SU-DHL-6 (cell line): ENCODE measurements at regions not wholly inside any gene's neighbourhood (a gene's known extent, or its start where the extent isn't known, plus 50 kb on each side); places are given as distances from the start of the nearest gene placed in this dataset.

ENCODE experiments used
- H2AFZ ChIP-seq: fragments of 200-600 bp; sonication (generic); 2 replicates; pipeline ENCODE4 v1.6.1; 2014; ENCODE audit warnings: low read depth, mild to moderate bottlenecking, moderate library complexity, mixed read lengths, antibody characterized with exemption, low read length; ENCODE audit not compliant: severe bottlenecking
- H3F3A ChIP-seq: fragments of 200-600 bp; shearing (Covaris generic); 2 replicates; pipeline ENCODE4 v1.6.0; 2016; ENCODE audit warnings: antibody characterized with exemption, mild to moderate bottlenecking; ENCODE audit not compliant: insufficient read depth
- H3K27ac ChIP-seq: fragments of 200-600 bp; sonication (generic); 2 replicates; pipeline ENCODE4 v1.5.1; 2016; ENCODE audit warnings: low read depth, mild to moderate bottlenecking, low read length, moderate library complexity, mixed read lengths
- H3K27me3 ChIP-seq: fragments of 200-600 bp; sonication (generic), shearing (Covaris generic); 2 replicates; pipeline ENCODE4 v1.6.0; 2014; ENCODE audit warnings: mild to moderate bottlenecking, low read length
- H3K36me3 ChIP-seq: fragments of 200-600 bp; sonication (generic); 2 replicates; pipeline ENCODE4 v1.6.1; 2014; ENCODE audit warnings: mild to moderate bottlenecking, low read length, mixed read lengths
- H3K4me2 ChIP-seq: fragments of 300-600, 200-600 bp; shearing (Covaris generic), sonication (generic); 2 replicates; pipeline ENCODE4 v1.6.0; 2014; ENCODE audit warnings: low read length, low read depth, mild to moderate bottlenecking; ENCODE audit not compliant: poor library complexity, severe bottlenecking
- H3K4me3 ChIP-seq: fragments of 200-600 bp; sonication (generic); 2 replicates; pipeline ENCODE4 v1.5.1; 2014; ENCODE audit warnings: antibody characterized with exemption, low read length, mild to moderate bottlenecking, mixed read lengths; ENCODE audit not compliant: insufficient read depth, poor library complexity, severe bottlenecking
- H3K79me2 ChIP-seq: fragments of 200-600 bp; sonication (generic); 2 replicates; pipeline ENCODE4 v1.6.1; 2014; ENCODE audit warnings: mild to moderate bottlenecking, low read length, moderate library complexity; ENCODE audit not compliant: insufficient read depth
- H3K9ac ChIP-seq: fragments of 200-600 bp; sonication (generic); 2 replicates; pipeline ENCODE4 v1.7.0; 2014; ENCODE audit warnings: mild to moderate bottlenecking, low read length
- H3K9me2 ChIP-seq: fragments of 200-600 bp; sonication (generic); replicated peaks from 2 replicates; pipeline ENCODE4 v1.6.1; 2014; ENCODE audit warnings: low read length; ENCODE audit not compliant: insufficient read depth
- H3K9me3 ChIP-seq: fragments of 200-600 bp; sonication (generic); 2 replicates; pipeline ENCODE4 v1.6.1; 2014; ENCODE audit warnings: low read length, mixed read lengths; ENCODE audit not compliant: insufficient read depth
- H4K20me1 ChIP-seq: fragments of 200-600 bp; sonication (generic); 2 replicates; pipeline ENCODE4 v1.6.1; 2014; ENCODE audit warnings: low read depth, mild to moderate bottlenecking, antibody characterized with exemption, low read length, moderate library complexity, mixed read lengths
- CTCF ChIP-seq: fragments of 200-600 bp; sonication (generic); IDR thresholded peaks from one replicate; pipeline ENCODE4 v1.5.1; 2017; ENCODE audit warnings: antibody characterized with exemption, mild to moderate bottlenecking, low read length, moderate library complexity; ENCODE audit not compliant: insufficient read depth, poor library complexity, severe bottlenecking
- EZH2phosphoT487 ChIP-seq: fragments of 200-600 bp; sonication (generic), shearing (Covaris generic); conservative IDR thresholded peaks from 2 replicates; pipeline ENCODE4 v1.6.1; 2018; ENCODE audit warnings: mild to moderate bottlenecking, antibody characterized with exemption, low read length, moderate library complexity, mixed read lengths

DNA sequence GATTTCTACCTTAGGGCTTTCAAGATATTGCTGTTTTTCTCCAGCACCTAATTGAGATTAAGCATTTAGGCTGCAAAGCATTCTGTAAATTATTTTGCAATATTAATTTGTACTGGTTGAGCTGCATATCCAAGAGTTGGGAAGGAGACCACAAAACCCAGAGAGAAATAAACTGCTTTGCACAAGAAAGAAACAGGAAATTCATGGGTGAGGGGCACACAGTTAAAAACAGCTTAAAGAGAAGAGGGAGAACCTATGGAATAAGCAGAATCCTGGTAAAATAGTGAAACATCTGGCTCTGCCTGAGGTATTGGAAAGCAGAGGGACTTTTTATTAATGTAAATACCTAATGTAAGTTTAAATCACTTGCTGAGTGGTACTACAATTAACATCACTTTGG, 243.0 kb downstream of the TMEM167A start:
- H3F3A ChIP-seq, result no peaks in the 10 kb centered on the region
- no peak overlapping the region for H2AFZ ChIP-seq
- no peaks in the 10 kb centered on the region for H3K36me3 ChIP-seq
- H3K79me2 ChIP-seq, result no peaks in the 10 kb centered on the region
- no peak for TF ChIP-seq EZH2phosphoT487
- no peak for TF ChIP-seq CTCF
- H3K4me2 ChIP-seq, result no peak overlapping the region
- 0 out of 2 replicates have a peak, but pooled peaks cover 4% of the 10 kb centered on the region for H3K9me2 ChIP-seq
- H4K20me1 ChIP-seq, result no peaks in the 10 kb centered on the region
- peaks cover 9% of the 10 kb centered on the region; the same call in 1 of the 2 replicates for H3K9me3 ChIP-seq
- no peak overlapping the region for H3K9ac ChIP-seq
- no peak overlapping the region for H3K4me3 ChIP-seq
- no peak overlapping the region for H3K27ac ChIP-seq
- no peaks in the 10 kb centered on the region for H3K27me3 ChIP-seq

GRCh38 chr5:82833277-82833676, 243.9 kb downstream of the TMEM167A start:
- no peaks in the 10 kb centered on the region for H3K27me3 ChIP-seq
- H3F3A ChIP-seq, result no peaks in the 10 kb centered on the region
- no peaks in the 10 kb centered on the region for H3K36me3 ChIP-seq
- no peak overlapping the region for H3K9ac ChIP-seq
- H3K9me2 ChIP-seq, result 0 out of 2 replicates have a peak, but pooled peaks cover 4% of the 10 kb centered on the region
- no peaks in the 10 kb centered on the region for H4K20me1 ChIP-seq
- H3K4me2 ChIP-seq, result no peak overlapping the region
- H3K27ac ChIP-seq, result no peak overlapping the region
- TF ChIP-seq EZH2phosphoT487, result no peak
- TF ChIP-seq CTCF, result no peak
- H3K4me3 ChIP-seq, result no peak overlapping the region
- peaks cover 9% of the 10 kb centered on the region; the same call in 1 of the 2 replicates for H3K9me3 ChIP-seq
- no peak overlapping the region for H2AFZ ChIP-seq
- no peaks in the 10 kb centered on the region for H3K79me2 ChIP-seq

DNA sequence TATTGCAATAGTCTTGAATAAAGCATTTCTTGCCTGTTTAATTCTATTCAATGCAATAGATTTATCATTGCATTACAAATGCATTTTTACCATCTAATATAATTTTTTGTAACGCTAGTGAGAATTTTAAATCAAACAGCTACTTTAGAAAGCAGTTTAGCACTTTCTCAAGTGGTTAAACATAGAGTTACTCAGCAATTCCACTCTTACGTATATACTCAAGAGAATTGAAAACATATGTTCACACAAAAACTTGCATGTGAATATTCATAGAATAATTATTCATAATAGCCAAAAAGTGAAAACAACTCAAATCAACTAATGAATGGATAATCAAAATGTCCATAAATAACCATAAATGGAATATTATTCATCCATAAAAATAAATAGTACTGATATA, 244.7 kb downstream of the TMEM167A start:
- Histone ChIP-seq H2AFZ (no peak overlapping the region), H3K4me2 (no peak overlapping the region), H3K9me3 (peaks cover 9% of the 10 kb centered on the region; the same call in 1 of the 2 replicates), H3K9ac (no peak overlapping the region), H3K27me3 (no peaks in the 10 kb centered on the region), H3K36me3 (no peaks in the 10 kb centered on the region), H3K9me2 (0 out of 2 replicates have a peak, but pooled peaks cover 4% of the 10 kb centered on the region), H3K27ac (no peak overlapping the region), H4K20me1 (no peaks in the 10 kb centered on the region), H3F3A (no peaks in the 10 kb centered on the region), H3K4me3 (no peak overlapping the region), H3K79me2 (no peaks in the 10 kb centered on the region)
- TF ChIP-seq CTCF (no peak), EZH2phosphoT487 (no peak)
